Nephron progenitor cell (in vitro differentiated cells): ENCODE measurements at regions not wholly inside any gene's neighbourhood (a gene's known extent, or its start where the extent isn't known, plus 50 kb on each side); places are given as distances from the start of the nearest gene placed in this dataset.

ENCODE experiments used
- DNase-seq: peaks from one replicate; pipeline ENCODE4 v3.0.0; 2021
- H3K27ac Mint-ChIP-seq: 2 replicates; pipeline ENCODE4 v1.8.0; 2021; ENCODE audit warnings: mild to moderate bottlenecking, moderate library complexity, mixed read lengths
- H3K27me3 Mint-ChIP-seq: 2 replicates; pipeline ENCODE4 v1.8.0; 2021; ENCODE audit warnings: mild to moderate bottlenecking, low read depth, mixed read lengths; ENCODE audit not compliant: poor library complexity
- H3K36me3 Mint-ChIP-seq: 2 replicates; pipeline ENCODE4 v1.8.0; 2021; ENCODE audit warnings: low read depth, mixed read lengths
- H3K4me1 Mint-ChIP-seq: 2 replicates; pipeline ENCODE4 v1.8.0; 2021; ENCODE audit warnings: mixed read lengths
- H3K4me3 Mint-ChIP-seq: 2 replicates; pipeline ENCODE4 v1.8.0; 2021; ENCODE audit warnings: mild to moderate bottlenecking, moderate library complexity, mixed read lengths
- H3K9me3 Mint-ChIP-seq: 2 replicates; pipeline ENCODE4 v1.8.0; 2021; ENCODE audit warnings: mild to moderate bottlenecking, moderate library complexity, mixed read lengths
- TF ChIP-seq, protein P1 (sequence below): fragments of 200-600 bp; sonication (generic); IDR thresholded peaks from 2 replicates; pipeline ENCODE4 v1.5.0; 2021; ENCODE audit warnings: antibody characterized with exemption

DNA sequence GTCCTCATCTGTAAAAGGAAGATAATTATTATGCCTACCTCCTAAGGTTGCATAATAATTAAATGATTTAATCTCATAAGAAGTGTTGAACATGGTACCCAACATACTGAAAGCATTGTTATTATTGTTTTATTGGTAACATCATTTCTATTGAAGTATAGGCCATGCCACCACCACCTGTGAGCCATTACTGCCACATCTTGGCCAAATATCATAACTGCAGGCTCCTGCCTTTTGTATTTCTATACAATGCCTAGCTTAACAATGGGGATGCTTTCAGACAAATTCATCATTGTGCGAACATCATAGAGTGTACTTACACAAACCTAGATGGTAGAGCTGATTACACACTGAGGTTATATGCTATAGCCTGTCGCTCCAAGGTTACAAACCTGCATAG is 61.1 kb upstream of the NPSR1 start:
- Mint-ChIP-seq H3K27me3 (no peaks in the 10 kb centered on the region), H3K4me1 (no peaks in the 10 kb centered on the region), H3K9me3 (peaks cover 4% of the 10 kb centered on the region), H3K4me3 (no peak overlapping the region), H3K36me3 (no peaks in the 10 kb centered on the region), H3K27ac (no peak overlapping the region)
- no peak for DNase-seq
- TF ChIP-seq, protein P1, sequence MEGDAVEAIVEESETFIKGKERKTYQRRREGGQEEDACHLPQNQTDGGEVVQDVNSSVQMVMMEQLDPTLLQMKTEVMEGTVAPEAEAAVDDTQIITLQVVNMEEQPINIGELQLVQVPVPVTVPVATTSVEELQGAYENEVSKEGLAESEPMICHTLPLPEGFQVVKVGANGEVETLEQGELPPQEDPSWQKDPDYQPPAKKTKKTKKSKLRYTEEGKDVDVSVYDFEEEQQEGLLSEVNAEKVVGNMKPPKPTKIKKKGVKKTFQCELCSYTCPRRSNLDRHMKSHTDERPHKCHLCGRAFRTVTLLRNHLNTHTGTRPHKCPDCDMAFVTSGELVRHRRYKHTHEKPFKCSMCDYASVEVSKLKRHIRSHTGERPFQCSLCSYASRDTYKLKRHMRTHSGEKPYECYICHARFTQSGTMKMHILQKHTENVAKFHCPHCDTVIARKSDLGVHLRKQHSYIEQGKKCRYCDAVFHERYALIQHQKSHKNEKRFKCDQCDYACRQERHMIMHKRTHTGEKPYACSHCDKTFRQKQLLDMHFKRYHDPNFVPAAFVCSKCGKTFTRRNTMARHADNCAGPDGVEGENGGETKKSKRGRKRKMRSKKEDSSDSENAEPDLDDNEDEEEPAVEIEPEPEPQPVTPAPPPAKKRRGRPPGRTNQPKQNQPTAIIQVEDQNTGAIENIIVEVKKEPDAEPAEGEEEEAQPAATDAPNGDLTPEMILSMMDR, result peak; percentile 6

DNA sequence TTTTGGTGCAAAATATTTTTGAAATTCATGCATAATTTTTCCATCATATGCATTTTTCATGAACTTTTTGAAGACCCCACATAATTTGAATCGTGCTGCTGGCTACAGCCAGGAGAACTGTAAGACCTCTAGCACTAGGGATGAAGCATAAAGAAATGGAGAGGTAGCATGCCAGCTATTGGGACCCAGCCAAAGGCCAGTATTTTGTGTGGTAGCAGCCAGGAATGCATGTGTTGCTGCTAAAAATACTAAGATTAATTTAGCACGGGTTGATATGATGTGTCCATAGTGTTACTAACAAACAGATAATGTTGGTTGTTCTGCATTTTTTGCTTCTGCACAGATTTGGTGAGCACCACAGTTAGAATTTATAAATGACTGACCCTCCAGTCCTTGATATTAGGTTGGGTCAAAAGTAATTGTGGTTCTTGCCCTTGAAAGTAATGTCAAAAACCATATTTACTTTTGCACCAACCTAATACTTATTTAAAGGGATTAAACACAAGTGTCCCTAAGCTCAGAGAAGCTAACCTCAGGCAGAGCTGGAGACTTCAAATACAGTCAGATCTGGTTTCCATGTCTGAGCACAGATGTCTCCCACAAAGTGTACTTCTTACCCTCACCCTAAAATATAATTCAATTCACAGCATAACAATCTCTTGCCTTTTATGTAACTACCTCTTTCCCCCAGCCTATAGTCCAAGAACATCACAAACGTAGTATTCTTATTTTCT is 54.1 kb upstream of the NPSR1 start:
- no peaks in the 10 kb centered on the region for H3K9me3 Mint-ChIP-seq
- no peak overlapping the region for H3K27ac Mint-ChIP-seq
- H3K4me3 Mint-ChIP-seq, result no peak overlapping the region
- H3K36me3 Mint-ChIP-seq, result no peaks in the 10 kb centered on the region
- H3K27me3 Mint-ChIP-seq, result peaks cover 4% of the 10 kb centered on the region
- H3K4me1 Mint-ChIP-seq, result no peaks in the 10 kb centered on the region
- DNase-seq, result no peak
- TF ChIP-seq, protein P1, result no peak
